AG09309 (cell line): ENCODE measurements at regions not wholly inside any gene's neighbourhood (a gene's known extent, or its start where the extent isn't known, plus 50 kb on each side); places are given as distances from the start of the nearest gene placed in this dataset.

Source experiments
- DNase-seq: peaks from one replicate; pipeline ENCODE4 v3.0.0-alpha.2; 2010; ENCODE audit warnings: low read depth
- H3K4me3 ChIP-seq: 2 replicates; pipeline ENCODE4 v1.5.1; 2011; ENCODE audit warnings: mild to moderate bottlenecking, low read depth, low read length, moderate library complexity; ENCODE audit not compliant: control insufficient read depth
- CTCF ChIP-seq: IDR thresholded peaks from 2 replicates; pipeline ENCODE4 v1.5.1; 2011; ENCODE audit warnings: mild to moderate bottlenecking, low read depth, low read length, inconsistent platforms; ENCODE audit not compliant: insufficient read depth, control insufficient read depth; ENCODE audit errors: missing control alignments

GRCh38 chr21:31558189-31558961 lies 101.1 kb upstream of the SOD1 start:
- TF ChIP-seq CTCF, result no peak
- H3K4me3 ChIP-seq, result peak overlapping the region; percentile 14
- no peak for DNase-seq

GRCh38 chr21:31557421-31558188 lies 101.9 kb upstream of the SOD1 start:
- no peak for TF ChIP-seq CTCF
- no peak overlapping the region for H3K4me3 ChIP-seq
- no peak for DNase-seq

- TF ChIP-seq CTCF, result no peak
- no peak for DNase-seq
- no peak overlapping the region for H3K4me3 ChIP-seq
Measured at GRCh38 chr21:31556662-31557061, 102.8 kb upstream of the SOD1 start.

- no peak overlapping the region for H3K4me3 ChIP-seq
Measured at GRCh38 chr21:31555741-31556191, 103.7 kb upstream of the SOD1 start.

GRCh38 chr21:31554511-31555022 lies 104.9 kb upstream of the SOD1 start:
- TF ChIP-seq CTCF, result no peak
- H3K4me3 ChIP-seq, result no peak overlapping the region
- no peak for DNase-seq

More at GRCh38 chr21:31555741-31556191, 103.7 kb upstream of the SOD1 start:
- DNase-seq, result no peak
- no peak for TF ChIP-seq CTCF

GRCh38 chr21:31553926-31554325 lies 105.6 kb upstream of the SOD1 start:
- DNase-seq, result no peak
- no peak for TF ChIP-seq CTCF
- H3K4me3 ChIP-seq, result no peak overlapping the region
